Loucy (cell line): ENCODE measurements at regions not wholly inside any gene's neighbourhood (a gene's known extent, or its start where the extent isn't known, plus 50 kb on each side); places are given as distances from the start of the nearest gene placed in this dataset.

Experiments used
- H2AFZ ChIP-seq: fragments of 200-600 bp; sonication (generic); 2 replicates; pipeline ENCODE4 v1.6.0; 2016; ENCODE audit warnings: antibody characterized with exemption, mild to moderate bottlenecking, low read length, moderate library complexity
- H3F3A ChIP-seq: fragments of 200-600 bp; 2 replicates; pipeline ENCODE4 v1.6.0; 2016; ENCODE audit warnings: antibody characterized with exemption, low read depth, mild to moderate bottlenecking
- H3K27me3 ChIP-seq: fragments of 200-600 bp; sonication (generic); 2 replicates; pipeline ENCODE4 v1.6.1; 2014; ENCODE audit warnings: low read length, mild to moderate bottlenecking; ENCODE audit not compliant: insufficient read depth, poor library complexity, severe bottlenecking
- H3K36me3 ChIP-seq: fragments of 200-600 bp; sonication (generic); 2 replicates; pipeline ENCODE4 v1.6.1; 2016; ENCODE audit warnings: low read length; ENCODE audit not compliant: insufficient read depth
- H3K4me1 ChIP-seq: fragments of 200-600 bp; sonication (generic); 2 replicates; pipeline ENCODE4 v1.5.1; 2014; ENCODE audit warnings: low read length, mild to moderate bottlenecking; ENCODE audit not compliant: insufficient read depth, poor library complexity, severe bottlenecking
- H3K4me2 ChIP-seq: fragments of 200-600 bp; sonication (generic); 2 replicates; pipeline ENCODE4 v1.6.0; 2014; ENCODE audit warnings: antibody characterized with exemption, low read length, low read depth, mild to moderate bottlenecking; ENCODE audit not compliant: poor library complexity, severe bottlenecking
- H3K4me3 ChIP-seq: fragments of 200-600 bp; sonication (generic); 2 replicates; pipeline ENCODE4 v1.5.1; 2014; ENCODE audit warnings: low read length, mild to moderate bottlenecking, mixed read lengths; ENCODE audit not compliant: poor library complexity, severe bottlenecking
- H3K79me2 ChIP-seq: fragments of 200-600 bp; sonication (generic); 2 replicates; pipeline ENCODE4 v1.6.1; 2014; ENCODE audit warnings: low read length; ENCODE audit not compliant: insufficient read depth
- H3K9ac ChIP-seq: fragments of 200-600 bp; sonication (generic); 2 replicates; pipeline ENCODE4 v1.6.0; 2014; ENCODE audit warnings: mild to moderate bottlenecking, low read depth, low read length, moderate library complexity; ENCODE audit not compliant: poor library complexity, severe bottlenecking
- H3K9me2 ChIP-seq: fragments of 200-600 bp; sonication (generic); replicated peaks from 2 replicates; pipeline ENCODE4 v1.6.1; 2016; ENCODE audit warnings: low read depth, low read length, mixed read lengths
- H3K9me3 ChIP-seq: fragments of 200-600 bp; sonication (generic); 2 replicates; pipeline ENCODE4 v1.6.1; 2014; ENCODE audit warnings: mild to moderate bottlenecking, antibody characterized with exemption, low read length, low read depth; ENCODE audit not compliant: insufficient read depth
- H4K20me1 ChIP-seq: fragments of 200-600 bp; sonication (generic); 2 replicates; pipeline ENCODE4 v1.6.0; 2014; ENCODE audit warnings: antibody characterized with exemption, low read length, mild to moderate bottlenecking; ENCODE audit not compliant: insufficient read depth, poor library complexity, severe bottlenecking
- EZH2phosphoT487 ChIP-seq: fragments of 200-600 bp; IDR thresholded peaks from 2 replicates; pipeline ENCODE4 v1.6.1; 2018; ENCODE audit warnings: antibody characterized with exemption, mild to moderate bottlenecking, moderate library complexity, borderline replicate concordance
- TF ChIP-seq, protein P1 (sequence below): fragments of 200-600 bp; sonication (generic); conservative IDR thresholded peaks from 2 replicates; pipeline ENCODE4 v1.5.1; 2014; ENCODE audit warnings: mild to moderate bottlenecking, antibody characterized with exemption, low read length

DNA sequence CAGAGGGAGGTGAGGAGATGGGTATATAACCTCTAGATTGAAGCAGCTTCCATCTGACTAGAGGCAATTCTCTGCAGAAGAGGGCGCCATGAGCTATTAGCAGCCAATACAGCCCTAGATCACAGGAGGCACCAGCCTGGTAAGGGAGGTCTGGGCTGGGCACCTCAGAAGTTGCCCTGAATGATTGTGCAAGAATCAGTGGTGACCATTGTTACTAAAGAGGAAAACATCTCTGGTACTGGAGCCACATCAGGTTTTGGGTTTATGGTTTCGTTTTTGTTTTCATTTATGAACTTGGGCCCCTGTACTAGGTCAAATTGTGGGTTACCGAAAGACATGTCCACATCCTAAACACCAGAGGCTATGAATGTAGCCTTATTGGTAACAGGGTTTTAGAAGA, 342.0 kb downstream of the MLLT3 start:
- Histone ChIP-seq H3K4me1 (no peaks in the 10 kb centered on the region), H3K36me3 (no peaks in the 10 kb centered on the region), H3K27me3 (no peaks in the 10 kb centered on the region), H3K9me2 (no peaks in the 10 kb centered on the region), H3K4me3 (no peak overlapping the region), H3K4me2 (no peak overlapping the region), H2AFZ (no peak overlapping the region), H4K20me1 (no peaks in the 10 kb centered on the region), H3K9me3 (peaks cover 13% of the 10 kb centered on the region; the same call in 1 of the 2 replicates), H3K79me2 (no peaks in the 10 kb centered on the region), H3F3A (no peaks in the 10 kb centered on the region), H3K9ac (no peak overlapping the region)
- TF ChIP-seq, protein P1, sequence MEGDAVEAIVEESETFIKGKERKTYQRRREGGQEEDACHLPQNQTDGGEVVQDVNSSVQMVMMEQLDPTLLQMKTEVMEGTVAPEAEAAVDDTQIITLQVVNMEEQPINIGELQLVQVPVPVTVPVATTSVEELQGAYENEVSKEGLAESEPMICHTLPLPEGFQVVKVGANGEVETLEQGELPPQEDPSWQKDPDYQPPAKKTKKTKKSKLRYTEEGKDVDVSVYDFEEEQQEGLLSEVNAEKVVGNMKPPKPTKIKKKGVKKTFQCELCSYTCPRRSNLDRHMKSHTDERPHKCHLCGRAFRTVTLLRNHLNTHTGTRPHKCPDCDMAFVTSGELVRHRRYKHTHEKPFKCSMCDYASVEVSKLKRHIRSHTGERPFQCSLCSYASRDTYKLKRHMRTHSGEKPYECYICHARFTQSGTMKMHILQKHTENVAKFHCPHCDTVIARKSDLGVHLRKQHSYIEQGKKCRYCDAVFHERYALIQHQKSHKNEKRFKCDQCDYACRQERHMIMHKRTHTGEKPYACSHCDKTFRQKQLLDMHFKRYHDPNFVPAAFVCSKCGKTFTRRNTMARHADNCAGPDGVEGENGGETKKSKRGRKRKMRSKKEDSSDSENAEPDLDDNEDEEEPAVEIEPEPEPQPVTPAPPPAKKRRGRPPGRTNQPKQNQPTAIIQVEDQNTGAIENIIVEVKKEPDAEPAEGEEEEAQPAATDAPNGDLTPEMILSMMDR = peak; percentile 40
- TF ChIP-seq EZH2phosphoT487 = no peak

DNA sequence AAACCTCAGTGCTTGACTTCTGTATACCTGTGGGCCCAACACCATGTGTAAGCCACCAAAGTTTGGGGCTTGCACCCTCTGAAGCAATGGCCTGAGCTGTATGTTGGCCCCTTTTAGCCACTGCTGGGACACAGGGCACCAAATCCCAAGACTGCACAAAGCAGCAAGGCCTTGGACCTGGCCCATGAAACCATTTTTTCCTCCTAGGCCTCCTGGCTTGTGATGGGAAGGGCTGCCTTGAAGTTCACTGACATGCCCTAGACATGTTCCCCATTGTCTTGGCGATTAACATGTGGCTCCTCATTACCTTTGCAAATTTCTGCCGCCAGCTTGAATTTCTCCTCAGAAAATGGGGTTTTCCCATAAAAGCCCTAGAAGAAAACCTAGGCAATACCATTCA, 345.5 kb downstream of the MLLT3 start:
- Histone ChIP-seq H3F3A (no peaks in the 10 kb centered on the region), H3K79me2 (no peaks in the 10 kb centered on the region), H3K27me3 (no peaks in the 10 kb centered on the region), H3K4me2 (no peak overlapping the region), H4K20me1 (no peaks in the 10 kb centered on the region), H3K9ac (no peak overlapping the region), H3K36me3 (no peaks in the 10 kb centered on the region), H2AFZ (no peak overlapping the region), H3K4me3 (no peak overlapping the region), H3K9me2 (no peaks in the 10 kb centered on the region), H3K9me3 (peaks cover 13% of the 10 kb centered on the region; the same call in 1 of the 2 replicates), H3K4me1 (no peaks in the 10 kb centered on the region)
- TF ChIP-seq, protein P1 = no peak
- TF ChIP-seq EZH2phosphoT487 = no peak

DNA sequence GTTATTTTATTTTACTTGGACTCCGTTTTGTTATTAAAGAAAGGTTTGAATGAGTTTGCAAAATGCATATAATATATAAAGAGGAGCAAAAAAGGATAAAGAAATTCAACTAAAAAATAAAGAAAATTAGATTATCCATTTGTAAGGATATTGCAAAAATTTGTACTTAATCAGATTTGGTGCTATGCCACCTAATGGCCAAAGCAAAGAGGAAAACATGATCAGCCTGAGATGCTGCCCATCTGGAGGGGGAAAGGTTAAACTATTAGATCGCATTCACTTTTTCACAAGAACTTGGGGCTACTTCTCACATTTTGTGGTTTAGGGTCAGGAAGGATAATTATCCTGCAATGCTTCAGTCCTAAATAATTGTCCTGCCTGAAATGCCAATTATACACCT, 350.6 kb downstream of the MLLT3 start:
- H3K4me3 ChIP-seq = no peak overlapping the region
- TF ChIP-seq, protein P1 = peak; percentile 45
- no peak for TF ChIP-seq EZH2phosphoT487
- H3K9ac ChIP-seq = no peak overlapping the region
- no peaks in the 10 kb centered on the region for H3K4me1 ChIP-seq
- no peaks in the 10 kb centered on the region for H3K27me3 ChIP-seq
- H2AFZ ChIP-seq = no peak overlapping the region
- H3K9me3 ChIP-seq = peaks cover 7% of the 10 kb centered on the region; the same call in 1 of the 2 replicates
- no peaks in the 10 kb centered on the region for H3K36me3 ChIP-seq
- H3F3A ChIP-seq = no peaks in the 10 kb centered on the region
- H3K9me2 ChIP-seq = no peaks in the 10 kb centered on the region
- H4K20me1 ChIP-seq = no peaks in the 10 kb centered on the region
- H3K79me2 ChIP-seq = no peaks in the 10 kb centered on the region
- no peak overlapping the region for H3K4me2 ChIP-seq
